Smooth muscle cell (in vitro differentiated cells): ENCODE measurements at regions not wholly inside any gene's neighbourhood (a gene's known extent, or its start where the extent isn't known, plus 50 kb on each side); places are given as distances from the start of the nearest gene placed in this dataset.
"Not testable (repeated sequence)": the region's sequence is repeated elsewhere in the genome, so short reads cannot be mapped to it uniquely, and the experiment has no call there.

Experiments used
- DNase-seq: peaks from one replicate; lab custom pipeline; 2025; ENCODE audit not compliant: unreplicated experiment; lab: John Stamatoyannopoulos, UW
- H2AFZ ChIP-seq: fragments of 200-600 bp; sonication (generic); 2 replicates; pipeline ENCODE4 v1.6.0; 2016; ENCODE audit warnings: antibody characterized with exemption, low read depth, mild to moderate bottlenecking
- H3F3A ChIP-seq: fragments of 200-600 bp; sonication (generic); 2 replicates; pipeline ENCODE4 v1.6.0; 2017; ENCODE audit warnings: antibody characterized with exemption, low read depth
- H3K27ac ChIP-seq: fragments of 200-600 bp; sonication (generic); 2 replicates; pipeline ENCODE4 v1.5.1; 2016; ENCODE audit warnings: low read depth, mild to moderate bottlenecking
- H3K27me3 ChIP-seq: fragments of 200-600 bp; sonication (generic); 2 replicates; pipeline ENCODE4 v1.6.1; 2016; ENCODE audit warnings: low read depth, mild to moderate bottlenecking
- H3K36me3 ChIP-seq: fragments of 200-600 bp; sonication (generic); 2 replicates; pipeline ENCODE4 v1.5.1; 2016; ENCODE audit warnings: low read depth
- H3K4me1 ChIP-seq: fragments of 200-600 bp; sonication (generic); 2 replicates; pipeline ENCODE4 v1.5.1; 2016; ENCODE audit warnings: low read depth
- H3K4me2 ChIP-seq: fragments of 200-600 bp; sonication (generic); 2 replicates; pipeline ENCODE4 v1.6.0; 2016; ENCODE audit warnings: mild to moderate bottlenecking
- H3K4me3 ChIP-seq: fragments of 200-600 bp; sonication (generic); 2 replicates; pipeline ENCODE4 v1.5.1; 2016; ENCODE audit warnings: mild to moderate bottlenecking
- H3K79me2 ChIP-seq: fragments of 200-600 bp; sonication (generic); 2 replicates; pipeline ENCODE4 v1.6.0; 2016; ENCODE audit warnings: low read depth, mild to moderate bottlenecking
- H3K9ac ChIP-seq: fragments of 200-600 bp; sonication (generic); 2 replicates; pipeline ENCODE4 v1.6.0; 2016; ENCODE audit warnings: low read depth
- H3K9me3 ChIP-seq: fragments of 200-600 bp; sonication (generic); replicated peaks from 2 replicates; pipeline ENCODE4 v1.5.1; 2016; ENCODE audit warnings: low read depth
- H4K20me1 ChIP-seq: fragments of 200-600 bp; sonication (generic); 2 replicates; pipeline ENCODE4 v1.6.0; 2016; ENCODE audit warnings: low read depth
- CTCF ChIP-seq: fragments of 200-600 bp; sonication (generic); IDR thresholded peaks from 2 replicates; pipeline ENCODE4 v1.5.1; 2017; ENCODE audit warnings: borderline replicate concordance, mild to moderate bottlenecking, antibody characterized with exemption; ENCODE audit not compliant: insufficient read depth, poor library complexity, severe bottlenecking
- WGBS: methylation state at CpG from one replicate; pipeline ENCODE4 v1.1.7; 2016; ENCODE audit warnings: low lambda C conversion rate; 5-methylcytosine and 5-hydroxymethylcytosine counted together

- 52% methylated on average over 13 of the region's 13 CpGs for WGBS
- Histone ChIP-seq H2AFZ (peak overlapping the region; percentile 80), H3K9ac (no peak overlapping the region), H3K27ac (no peak overlapping the region), H3K4me3 (no peak overlapping the region), H3K36me3 (no peaks in the 10 kb centered on the region), H3K9me3 (no peaks in the 10 kb centered on the region), H3K4me1 (peaks cover 23% of the 10 kb centered on the region), H4K20me1 (no peaks in the 10 kb centered on the region), H3K27me3 (no peaks in the 10 kb centered on the region), H3F3A (no peaks in the 10 kb centered on the region), H3K79me2 (no peaks in the 10 kb centered on the region), H3K4me2 (peak overlapping the region; percentile 34)
- DNase-seq, result no peak
- TF ChIP-seq CTCF, result no peak
These were observed 82.7 kb upstream of the TAF11L2 start for GRCh38 chr5:17415321-17415758.

- not testable (repeated sequence) for H2AFZ ChIP-seq
These were observed 81.7 kb upstream of the TAF11L2 start for GRCh38 chr5:17416374-17416773.

GRCh38 chr5:17424674-17425073 lies 73.4 kb upstream of the TAF11L2 start:
- Histone ChIP-seq H3K27ac (no peak overlapping the region), H4K20me1 (no peaks in the 10 kb centered on the region), H3K27me3 (no peaks in the 10 kb centered on the region), H2AFZ (no peak overlapping the region), H3F3A (no peaks in the 10 kb centered on the region), H3K36me3 (no peaks in the 10 kb centered on the region), H3K79me2 (no peaks in the 10 kb centered on the region), H3K4me1 (no peaks in the 10 kb centered on the region), H3K9ac (no peak overlapping the region), H3K9me3 (no peaks in the 10 kb centered on the region), H3K4me3 (no peak overlapping the region), H3K4me2 (no peak overlapping the region)
- DNase-seq, result no peak
- no peak for TF ChIP-seq CTCF
- WGBS, result 90% methylated on average over 12 of the region's 12 CpGs

More at GRCh38 chr5:17416374-17416773, 81.7 kb upstream of the TAF11L2 start:
- peaks cover 23% of the 10 kb centered on the region for H3K4me1 ChIP-seq
- H3K27me3 ChIP-seq, H3K79me2 ChIP-seq, H3K27ac ChIP-seq, H3K9me3 ChIP-seq, H3K36me3 ChIP-seq, DNase-seq, H4K20me1 ChIP-seq, H3F3A ChIP-seq, H3K4me2 ChIP-seq, H3K9ac ChIP-seq, H3K4me3 ChIP-seq: not testable (repeated sequence)
- 94% methylated on average over 4 of the region's 4 CpGs for WGBS

GRCh38 chr5:17425385-17426070 lies 72.5 kb upstream of the TAF11L2 start:
- WGBS, result 75% methylated on average over 8 of the region's 8 CpGs
- Histone ChIP-seq H3K4me1 (no peaks in the 10 kb centered on the region), H3K4me2 (no peak overlapping the region), H3K36me3 (no peaks in the 10 kb centered on the region), H3K27me3 (no peaks in the 10 kb centered on the region), H3K4me3 (no peak overlapping the region), H3K79me2 (no peaks in the 10 kb centered on the region), H3F3A (no peaks in the 10 kb centered on the region), H3K9me3 (no peaks in the 10 kb centered on the region), H3K9ac (no peak overlapping the region), H2AFZ (peak overlapping the region; percentile 35), H4K20me1 (no peaks in the 10 kb centered on the region), H3K27ac (no peak overlapping the region)
- DNase-seq, result no peak
- TF ChIP-seq CTCF, result no peak
